ENCODE measurements at regions not wholly inside any gene's neighbourhood (a gene's known extent, or its start where the extent isn't known, plus 50 kb on each side); places are given as distances from the start of the nearest gene placed in this dataset.

DNA sequence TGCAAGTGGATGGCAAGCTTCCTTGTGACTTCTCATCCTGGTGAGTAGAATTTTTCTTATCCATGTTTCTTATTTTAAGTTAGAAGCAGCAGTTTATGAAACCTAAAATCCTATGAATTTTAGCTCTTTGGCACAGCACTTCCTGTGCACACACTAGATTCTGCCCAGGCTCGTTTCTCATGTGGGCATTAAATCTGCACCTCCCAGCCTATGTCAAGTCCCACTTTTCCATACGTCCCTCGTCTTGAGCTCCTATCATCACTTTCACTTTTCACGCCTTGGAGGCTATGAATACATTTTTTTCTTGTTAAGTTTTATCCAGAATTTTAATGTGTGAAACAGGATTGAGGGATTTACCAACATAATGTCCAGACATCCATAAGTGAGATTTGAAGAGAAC, 142.1 kb downstream of the MRPS6 start:
- Histone ChIP-seq H3K9me3 (ENCODE audit: control extremely low read depth in 1 of 3, control insufficient read depth in 2 of 3, insufficient read depth in 1 of 3, low read length in 2 of 3) (peaks cover 0 to 4% (median 0%) of the 10 kb centered on the region in 3 donors), H3K9ac (ENCODE audit: low read length) (no peak overlapping the region), H2AFZ (ENCODE audit: insufficient read depth, low read depth, low read length, poor library complexity, severe bottlenecking) (no peak overlapping the region), H4K20me1 (ENCODE audit: control insufficient read depth, insufficient read depth, low read length, poor library complexity, severe bottlenecking) (no peaks in the 10 kb centered on the region), H3K27me3 (replicated peaks in 1 of 4; ENCODE audit: control extremely low read depth in 1 of 4, control insufficient read depth in 3 of 4, insufficient read depth in 4 of 4, low read length in 3 of 4) (no peaks in the 10 kb centered on the region), H3K79me2 (ENCODE audit: control insufficient read depth, insufficient read depth, low read length) (no peaks in the 10 kb centered on the region), H3K4me2 (replicated peaks; ENCODE audit: low read depth, low read length, poor library complexity, severe bottlenecking) (no peak overlapping the region), H3K4me3 (ENCODE audit: control extremely low read depth in 1 of 5, extremely low read depth in 1 of 5, insufficient read depth in 1 of 5, low read depth in 2 of 5, low read length in 4 of 5) (no peak overlapping the region), H3K36me3 (replicated peaks in 1 of 2; ENCODE audit: control extremely low read depth in 1 of 2, control insufficient read depth in 1 of 2, extremely low read depth in 1 of 2, insufficient read depth in 2 of 2, low read length in 1 of 2) (no peaks in the 10 kb centered on the region), H3K4me1 (ENCODE audit: control insufficient read depth in 2 of 2, insufficient read depth in 2 of 2, low read length in 2 of 2) (no peaks in the 10 kb centered on the region), H3K27ac (ENCODE audit: low read length in 2 of 2) (no peak overlapping the region)
- ChIA-PET POLR2A (no interaction called here), CTCF (no interaction called here)
- DNase-seq: no peak
- Mint-ChIP-seq H3K27me3 (peaks cover 7% of the 10 kb centered on the region), H3K4me3 (no peak overlapping the region), H3K9me3 (ENCODE audit: insufficient read depth) (peaks cover 4% of the 10 kb centered on the region), H3K4me1 (no peaks in the 10 kb centered on the region), H3K27ac (no peak overlapping the region)
- WGBS (ENCODE audit: insufficient coverage): 100% methylated on average over 1 of the region's 4 CpGs
- intact Hi-C loops (cut with micrococcal nuclease): no loop called here
- no peak for ATAC-seq (ENCODE audit: low read depth)
- TF ChIP-seq EZH2 (IDR thresholded peaks at IDR 0.05; ENCODE audit: borderline replicate concordance, insufficient read depth, low read depth, low read length, poor library complexity, severe bottlenecking): no peak
- TF ChIP-seq, protein P1, sequence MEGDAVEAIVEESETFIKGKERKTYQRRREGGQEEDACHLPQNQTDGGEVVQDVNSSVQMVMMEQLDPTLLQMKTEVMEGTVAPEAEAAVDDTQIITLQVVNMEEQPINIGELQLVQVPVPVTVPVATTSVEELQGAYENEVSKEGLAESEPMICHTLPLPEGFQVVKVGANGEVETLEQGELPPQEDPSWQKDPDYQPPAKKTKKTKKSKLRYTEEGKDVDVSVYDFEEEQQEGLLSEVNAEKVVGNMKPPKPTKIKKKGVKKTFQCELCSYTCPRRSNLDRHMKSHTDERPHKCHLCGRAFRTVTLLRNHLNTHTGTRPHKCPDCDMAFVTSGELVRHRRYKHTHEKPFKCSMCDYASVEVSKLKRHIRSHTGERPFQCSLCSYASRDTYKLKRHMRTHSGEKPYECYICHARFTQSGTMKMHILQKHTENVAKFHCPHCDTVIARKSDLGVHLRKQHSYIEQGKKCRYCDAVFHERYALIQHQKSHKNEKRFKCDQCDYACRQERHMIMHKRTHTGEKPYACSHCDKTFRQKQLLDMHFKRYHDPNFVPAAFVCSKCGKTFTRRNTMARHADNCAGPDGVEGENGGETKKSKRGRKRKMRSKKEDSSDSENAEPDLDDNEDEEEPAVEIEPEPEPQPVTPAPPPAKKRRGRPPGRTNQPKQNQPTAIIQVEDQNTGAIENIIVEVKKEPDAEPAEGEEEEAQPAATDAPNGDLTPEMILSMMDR (IDR thresholded peaks at IDR 0.05): no peak

DNA sequence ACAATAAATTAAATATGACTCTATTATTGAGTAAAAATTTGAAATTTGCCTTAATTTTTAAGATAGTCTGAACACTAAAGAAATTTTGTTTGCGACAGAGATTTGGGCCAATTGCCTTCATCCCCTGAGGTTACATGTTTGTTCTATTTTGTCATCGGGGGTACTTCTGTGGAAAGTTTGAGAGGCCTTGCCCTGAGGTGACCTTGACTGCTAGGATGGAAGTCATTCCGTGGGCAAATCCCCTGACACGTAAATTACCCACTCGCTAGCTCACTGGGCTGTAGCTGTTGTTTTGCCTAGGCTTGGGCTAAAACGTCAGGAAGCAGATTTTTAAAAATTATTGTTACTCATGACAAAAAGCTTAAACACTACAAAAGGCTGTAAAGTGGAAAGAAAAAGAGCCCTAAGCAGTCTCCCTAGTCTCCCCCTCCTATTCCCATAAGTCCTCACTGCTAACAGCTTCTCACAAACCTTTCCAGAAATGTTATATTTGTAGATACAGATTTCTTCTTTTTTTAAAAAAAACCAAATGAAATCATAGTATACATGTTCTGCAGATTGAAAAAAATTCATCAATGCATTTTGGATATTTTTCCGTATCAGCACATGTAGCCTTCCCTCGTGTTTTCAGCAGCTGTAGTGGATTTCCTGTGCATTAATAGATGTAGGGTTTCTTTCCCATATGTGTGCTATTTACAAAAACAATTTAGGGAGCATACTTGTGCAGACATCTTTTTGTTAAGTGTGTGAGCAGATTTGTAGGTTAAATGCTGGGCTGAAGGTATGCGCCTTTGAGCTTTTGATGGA, 142.7 kb downstream of the MRPS6 start:
- H3K4me3 ChIP-seq (ENCODE audit: control extremely low read depth in 1 of 5, extremely low read depth in 1 of 5, insufficient read depth in 1 of 5, low read depth in 2 of 5, low read length in 4 of 5): no peak overlapping the region
- H3K27me3 ChIP-seq (replicated peaks in 1 of 4; ENCODE audit: control extremely low read depth in 1 of 4, control insufficient read depth in 3 of 4, insufficient read depth in 4 of 4, low read length in 3 of 4): no peaks in the 10 kb centered on the region
- H3K27ac ChIP-seq (ENCODE audit: low read length in 2 of 2): no peak overlapping the region
- no peak overlapping the region for H3K4me2 ChIP-seq (replicated peaks; ENCODE audit: low read depth, low read length, poor library complexity, severe bottlenecking)
- no peaks in the 10 kb centered on the region for H3K36me3 ChIP-seq (replicated peaks in 1 of 2; ENCODE audit: control extremely low read depth in 1 of 2, control insufficient read depth in 1 of 2, extremely low read depth in 1 of 2, insufficient read depth in 2 of 2, low read length in 1 of 2)
- no peak overlapping the region for H3K4me3 Mint-ChIP-seq
- H4K20me1 ChIP-seq (ENCODE audit: control insufficient read depth, insufficient read depth, low read length, poor library complexity, severe bottlenecking): no peaks in the 10 kb centered on the region
- TF ChIP-seq, protein P1 (IDR thresholded peaks at IDR 0.05): no peak
- no peak for TF ChIP-seq EZH2 (IDR thresholded peaks at IDR 0.05; ENCODE audit: borderline replicate concordance, insufficient read depth, low read depth, low read length, poor library complexity, severe bottlenecking)
- H3K27me3 Mint-ChIP-seq: peaks cover 7% of the 10 kb centered on the region
- no peaks in the 10 kb centered on the region for H3K4me1 ChIP-seq (ENCODE audit: control insufficient read depth in 2 of 2, insufficient read depth in 2 of 2, low read length in 2 of 2)
- peaks cover 0 to 4% (median 0%) of the 10 kb centered on the region in 3 donors for H3K9me3 ChIP-seq (ENCODE audit: control extremely low read depth in 1 of 3, control insufficient read depth in 2 of 3, insufficient read depth in 1 of 3, low read length in 2 of 3)
- ATAC-seq (ENCODE audit: low read depth): no peak
- H3K79me2 ChIP-seq (ENCODE audit: control insufficient read depth, insufficient read depth, low read length): no peaks in the 10 kb centered on the region
- ChIA-PET POLR2A (no interaction called here), CTCF (interaction anchor here (1.5 kb wide), 1 partner anchor 14 kb away, joined by 4 read pairs; no protein-coding TSS in a partner anchor)
- no peaks in the 10 kb centered on the region for H3K4me1 Mint-ChIP-seq
- peaks cover 4% of the 10 kb centered on the region for H3K9me3 Mint-ChIP-seq (ENCODE audit: insufficient read depth)
- intact Hi-C loops (cut with micrococcal nuclease): no loop called here
- H3K9ac ChIP-seq (ENCODE audit: low read length): no peak overlapping the region
- DNase-seq: no peak
- H2AFZ ChIP-seq (ENCODE audit: insufficient read depth, low read depth, low read length, poor library complexity, severe bottlenecking): no peak overlapping the region
- H3K27ac Mint-ChIP-seq: no peak overlapping the region
- WGBS (ENCODE audit: insufficient coverage): 97% methylated on average over 4 of the region's 9 CpGs

Measured in B cell (primary cell).